HG03342 (cell line): ENCODE measurements at regions not wholly inside any gene's neighbourhood (a gene's known extent, or its start where the extent isn't known, plus 50 kb on each side); places are given as distances from the start of the nearest gene placed in this dataset.

ENCODE experiments used
- ATAC-seq: cut with Tn5 transposase; IDR thresholded peaks from one replicate; pipeline ENCODE4 v1.9.1; 2021; ENCODE audit warnings: mild to moderate bottlenecking, moderate library complexity; ENCODE audit not compliant: unreplicated experiment

GRCh38 chr3:56902468-56903160, 100.9 kb upstream of the ARHGEF3 start:
- ATAC-seq = no peak

GRCh38 chr3:56900801-56901200, 99.1 kb upstream of the ARHGEF3 start:
- ATAC-seq = no peak

- no peak for ATAC-seq
These were observed 98.1 kb upstream of the ARHGEF3 start for GRCh38 chr3:56899851-56900250.

GRCh38 chr3:56899078-56899477, 97.3 kb upstream of the ARHGEF3 start:
- no peak for ATAC-seq

- no peak for ATAC-seq
These were observed 94.6 kb upstream of the ARHGEF3 start for GRCh38 chr3:56896357-56896756.

- ATAC-seq = peak; percentile 65
These were observed 93.2 kb upstream of the ARHGEF3 start for GRCh38 chr3:56894881-56895431.

GRCh38 chr3:56890448-56891091, 88.8 kb upstream of the ARHGEF3 start:
- no peak for ATAC-seq

- no peak for ATAC-seq
These were observed 87.4 kb upstream of the ARHGEF3 start for GRCh38 chr3:56889131-56889530.

- no peak for ATAC-seq
These were observed 85.8 kb upstream of the ARHGEF3 start for GRCh38 chr3:56887402-56888025.

- ATAC-seq = no peak
These were observed 84.6 kb upstream of the ARHGEF3 start for GRCh38 chr3:56886314-56886713.

- ATAC-seq = no peak
These were observed 84.1 kb upstream of the ARHGEF3 start for GRCh38 chr3:56885879-56886278.

- no peak for ATAC-seq
These were observed 83.7 kb upstream of the ARHGEF3 start for GRCh38 chr3:56885453-56885852.

GRCh38 chr3:56884387-56884786, 82.6 kb upstream of the ARHGEF3 start:
- ATAC-seq = no peak

GRCh38 chr3:56883828-56884227, 82.1 kb upstream of the ARHGEF3 start:
- no peak for ATAC-seq

GRCh38 chr3:56882896-56883295, 81.1 kb upstream of the ARHGEF3 start:
- ATAC-seq = no peak

- no peak for ATAC-seq
These were observed 80.1 kb upstream of the ARHGEF3 start for GRCh38 chr3:56881841-56882240.

GRCh38 chr3:56880720-56881575, 79.2 kb upstream of the ARHGEF3 start:
- ATAC-seq = no peak

- ATAC-seq = no peak
These were observed 77.9 kb upstream of the ARHGEF3 start for GRCh38 chr3:56879436-56880215.

GRCh38 chr3:56878074-56878473, 76.3 kb upstream of the ARHGEF3 start:
- ATAC-seq = no peak

GRCh38 chr3:56876916-56877315, 75.2 kb upstream of the ARHGEF3 start:
- ATAC-seq = no peak
